ENCODE measurements at regions not wholly inside any gene's neighbourhood (a gene's known extent, or its start where the extent isn't known, plus 50 kb on each side); places are given as distances from the start of the nearest gene placed in this dataset.
"Not testable (repeated sequence)": the region's sequence is repeated elsewhere in the genome, so short reads cannot be mapped to it uniquely, and the experiment has no call there.

DNA sequence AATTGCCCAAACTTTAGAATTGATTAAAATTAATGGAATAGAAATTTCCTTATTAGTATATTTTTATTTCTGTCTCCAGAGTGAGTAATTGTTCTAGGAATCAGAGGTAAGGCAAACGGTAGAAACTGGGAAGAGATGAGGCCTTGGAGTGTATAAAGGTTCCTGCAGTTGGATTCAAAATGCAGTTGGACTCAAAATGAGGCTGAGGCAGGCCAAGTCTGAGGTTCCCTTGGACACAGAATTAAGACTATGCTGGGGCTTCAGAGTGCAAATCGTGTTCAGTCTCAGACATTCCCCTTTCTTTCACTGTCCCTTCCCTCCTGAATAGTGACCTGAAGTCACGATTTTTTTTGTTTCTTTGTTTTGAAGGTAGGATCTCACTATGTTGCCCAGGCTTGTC, 746.9 kb upstream of the NRXN1 start:
- FAIRE-seq = no peak
- no peak for DNase-seq (ENCODE audit: low read depth in 1 of 2, low spot score in 1 of 2)
- peaks cover 4% of the 10 kb centered on the region; the same call in 1 of the 3 replicates for H3K4me1 ChIP-seq
- peaks cover 18% of the 10 kb centered on the region; the same call in 1 of the 3 replicates for H3K9me3 ChIP-seq
- TF ChIP-seq TP53 (CRISPR knock-in tag; IDR thresholded peaks at IDR 0.05) (no peak), EHMT2 (IDR thresholded peaks at IDR 0.05; ENCODE audit: low read depth) (no peak), BHLHE40 (IDR thresholded peaks at IDR 0.05; ENCODE audit: low read depth, low read length) (no peak)
- TF ChIP-seq, protein P1, sequence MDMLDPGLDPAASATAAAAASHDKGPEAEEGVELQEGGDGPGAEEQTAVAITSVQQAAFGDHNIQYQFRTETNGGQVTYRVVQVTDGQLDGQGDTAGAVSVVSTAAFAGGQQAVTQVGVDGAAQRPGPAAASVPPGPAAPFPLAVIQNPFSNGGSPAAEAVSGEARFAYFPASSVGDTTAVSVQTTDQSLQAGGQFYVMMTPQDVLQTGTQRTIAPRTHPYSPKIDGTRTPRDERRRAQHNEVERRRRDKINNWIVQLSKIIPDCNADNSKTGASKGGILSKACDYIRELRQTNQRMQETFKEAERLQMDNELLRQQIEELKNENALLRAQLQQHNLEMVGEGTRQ (IDR thresholded peaks at IDR 0.05) = no peak
- TF ChIP-seq, protein P2, sequence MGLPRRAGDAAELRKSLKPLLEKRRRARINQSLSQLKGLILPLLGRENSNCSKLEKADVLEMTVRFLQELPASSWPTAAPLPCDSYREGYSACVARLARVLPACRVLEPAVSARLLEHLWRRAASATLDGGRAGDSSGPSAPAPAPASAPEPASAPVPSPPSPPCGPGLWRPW (IDR thresholded peaks at IDR 0.05) = no peak
- H3K27ac ChIP-seq = no peak overlapping the region
- H3K4me2 ChIP-seq = no peak overlapping the region
- ATAC-seq = no peak
- ChIA-PET POLR2A (no interaction called here), CTCF (no interaction called here)
- 25% methylated on average over 3 of the region's 3 CpGs for WGBS (ENCODE audit: missing lambda C conversion rate)
- no peak overlapping the region for H3K4me3 ChIP-seq

DNA sequence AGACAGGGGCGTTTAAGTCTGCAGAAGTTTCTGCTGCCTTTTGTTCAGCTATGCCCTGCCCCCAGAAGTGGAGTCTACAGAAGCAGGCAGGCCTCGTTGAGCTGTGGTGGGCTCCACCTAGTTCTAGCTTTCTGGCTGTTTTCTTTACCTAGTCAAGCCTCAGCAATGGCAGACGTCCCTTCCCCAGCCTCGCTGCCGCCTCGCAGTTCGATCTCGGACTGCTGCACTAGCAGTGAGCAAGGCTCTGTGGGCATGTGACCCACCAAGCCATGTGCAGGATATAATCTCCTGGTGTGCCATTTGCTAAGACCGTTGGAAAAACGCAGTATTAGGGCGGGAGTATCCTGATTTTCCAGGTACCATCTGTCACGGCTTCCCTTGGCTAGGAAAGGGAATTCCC, 742.7 kb upstream of the NRXN1 start:
- H3K9me3 ChIP-seq = peaks cover 17% of the 10 kb centered on the region; the same call in 1 of the 3 replicates
- H3K27ac ChIP-seq; POLR2A ChIA-PET; H3K4me2 ChIP-seq; H3K4me1 ChIP-seq; H3K4me3 ChIP-seq; DNase-seq (ENCODE audit: low read depth in 1 of 2, low spot score in 1 of 2); FAIRE-seq; CTCF ChIA-PET; ATAC-seq: not testable (repeated sequence)
- 55% methylated on average over 12 of the region's 12 CpGs for WGBS (ENCODE audit: missing lambda C conversion rate)

DNA sequence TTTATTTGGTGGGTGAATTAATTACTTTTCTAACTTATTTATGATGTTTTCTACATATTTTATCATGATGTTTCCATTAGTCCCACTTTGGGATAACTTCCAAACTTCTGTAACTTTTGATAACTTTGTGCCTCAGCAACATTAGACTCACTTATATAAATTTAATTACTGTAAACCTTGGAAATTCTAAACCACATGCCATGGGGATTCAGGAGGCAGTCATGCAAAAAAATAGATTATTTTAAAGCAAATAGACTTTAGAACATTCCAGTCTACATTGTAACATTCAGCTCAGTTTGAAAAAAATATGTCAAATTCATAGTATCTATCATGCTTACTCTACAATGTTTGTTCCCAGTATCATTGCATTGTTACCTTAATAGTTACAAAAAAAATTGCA, 728.5 kb upstream of the NRXN1 start:
- CTCF ChIA-PET = no interaction called here
- Histone ChIP-seq H3K4me3 (no peak overlapping the region), H3K4me1 (no peaks in the 10 kb centered on the region), H3K4me2 (no peak overlapping the region), H3K27ac (no peak overlapping the region), H3K9me3 (no peaks in the 10 kb centered on the region)
- DNase-seq (ENCODE audit: low read depth in 1 of 2, low spot score in 1 of 2) (no peak), FAIRE-seq (no peak), ATAC-seq (no peak)
- TF ChIP-seq NR3C1 (IDR thresholded peaks at IDR 0.05) (no peak), POLR2AphosphoS2 (conservative IDR thresholded peaks at IDR 0.05; ENCODE audit: low read length) (no peak), HOXB13 (CRISPR knock-in tag; IDR thresholded peaks at IDR 0.05; ENCODE audit: low read depth) (no peak), HOXB5 (CRISPR knock-in tag; IDR thresholded peaks at IDR 0.05) (no peak), TP53 (CRISPR knock-in tag; IDR thresholded peaks at IDR 0.05) (no peak), EHF (CRISPR knock-in tag; IDR thresholded peaks at IDR 0.05) (no peak), PHF8 (IDR thresholded peaks at IDR 0.05; ENCODE audit: borderline replicate concordance, low read depth) (no peak), ESRRA (IDR thresholded peaks at IDR 0.05; ENCODE audit: borderline replicate concordance, low read length) (no peak), KDM1A (IDR thresholded peaks at IDR 0.05; ENCODE audit: low read depth) (no peak), KDM5A (IDR thresholded peaks at IDR 0.05) (no peak), CEBPB (IDR thresholded peaks at IDR 0.05) (no peak), JUN (IDR thresholded peaks at IDR 0.05) (no peak)
- TF ChIP-seq, protein P1 (IDR thresholded peaks at IDR 0.05) = no peak
- TF ChIP-seq, protein P3, sequence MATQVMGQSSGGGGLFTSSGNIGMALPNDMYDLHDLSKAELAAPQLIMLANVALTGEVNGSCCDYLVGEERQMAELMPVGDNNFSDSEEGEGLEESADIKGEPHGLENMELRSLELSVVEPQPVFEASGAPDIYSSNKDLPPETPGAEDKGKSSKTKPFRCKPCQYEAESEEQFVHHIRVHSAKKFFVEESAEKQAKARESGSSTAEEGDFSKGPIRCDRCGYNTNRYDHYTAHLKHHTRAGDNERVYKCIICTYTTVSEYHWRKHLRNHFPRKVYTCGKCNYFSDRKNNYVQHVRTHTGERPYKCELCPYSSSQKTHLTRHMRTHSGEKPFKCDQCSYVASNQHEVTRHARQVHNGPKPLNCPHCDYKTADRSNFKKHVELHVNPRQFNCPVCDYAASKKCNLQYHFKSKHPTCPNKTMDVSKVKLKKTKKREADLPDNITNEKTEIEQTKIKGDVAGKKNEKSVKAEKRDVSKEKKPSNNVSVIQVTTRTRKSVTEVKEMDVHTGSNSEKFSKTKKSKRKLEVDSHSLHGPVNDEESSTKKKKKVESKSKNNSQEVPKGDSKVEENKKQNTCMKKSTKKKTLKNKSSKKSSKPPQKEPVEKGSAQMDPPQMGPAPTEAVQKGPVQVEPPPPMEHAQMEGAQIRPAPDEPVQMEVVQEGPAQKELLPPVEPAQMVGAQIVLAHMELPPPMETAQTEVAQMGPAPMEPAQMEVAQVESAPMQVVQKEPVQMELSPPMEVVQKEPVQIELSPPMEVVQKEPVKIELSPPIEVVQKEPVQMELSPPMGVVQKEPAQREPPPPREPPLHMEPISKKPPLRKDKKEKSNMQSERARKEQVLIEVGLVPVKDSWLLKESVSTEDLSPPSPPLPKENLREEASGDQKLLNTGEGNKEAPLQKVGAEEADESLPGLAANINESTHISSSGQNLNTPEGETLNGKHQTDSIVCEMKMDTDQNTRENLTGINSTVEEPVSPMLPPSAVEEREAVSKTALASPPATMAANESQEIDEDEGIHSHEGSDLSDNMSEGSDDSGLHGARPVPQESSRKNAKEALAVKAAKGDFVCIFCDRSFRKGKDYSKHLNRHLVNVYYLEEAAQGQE (IDR thresholded peaks at IDR 0.05) = no peak
- TF ChIP-seq, protein P4, sequence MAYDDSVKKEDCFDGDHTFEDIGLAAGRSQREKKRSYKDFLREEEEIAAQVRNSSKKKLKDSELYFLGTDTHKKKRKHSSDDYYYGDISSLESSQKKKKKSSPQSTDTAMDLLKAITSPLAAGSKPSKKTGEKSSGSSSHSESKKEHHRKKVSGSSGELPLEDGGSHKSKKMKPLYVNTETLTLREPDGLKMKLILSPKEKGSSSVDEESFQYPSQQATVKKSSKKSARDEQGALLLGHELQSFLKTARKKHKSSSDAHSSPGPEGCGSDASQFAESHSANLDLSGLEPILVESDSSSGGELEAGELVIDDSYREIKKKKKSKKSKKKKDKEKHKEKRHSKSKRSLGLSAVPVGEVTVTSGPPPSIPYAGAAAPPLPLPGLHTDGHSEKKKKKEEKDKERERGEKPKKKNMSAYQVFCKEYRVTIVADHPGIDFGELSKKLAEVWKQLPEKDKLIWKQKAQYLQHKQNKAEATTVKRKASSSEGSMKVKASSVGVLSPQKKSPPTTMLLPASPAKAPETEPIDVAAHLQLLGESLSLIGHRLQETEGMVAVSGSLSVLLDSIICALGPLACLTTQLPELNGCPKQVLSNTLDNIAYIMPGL (CRISPR knock-in tag; IDR thresholded peaks at IDR 0.05; ENCODE audit: borderline replicate concordance) = no peak
- POLR2A ChIA-PET = no interaction called here

All from A549 (cell line).